NT2/D1 (cell line): ENCODE measurements at regions not wholly inside any gene's neighbourhood (a gene's known extent, or its start where the extent isn't known, plus 50 kb on each side); places are given as distances from the start of the nearest gene placed in this dataset.

Source experiments
- DNase-seq: peaks from one replicate; pipeline ENCODE4 v3.0.0-alpha.2; 2011; ENCODE audit warnings: low read depth, low spot score
- H3K27me3 ChIP-seq: 2 replicates; pipeline ENCODE4 v1.6.0; 2011; ENCODE audit warnings: mild to moderate bottlenecking; ENCODE audit not compliant: insufficient read length, insufficient read depth
- H3K36me3 ChIP-seq: 2 replicates; pipeline ENCODE4 v1.6.1; 2011; ENCODE audit warnings: mild to moderate bottlenecking, low read length, mixed read lengths; ENCODE audit not compliant: insufficient read depth, insufficient read length
- H3K4me1 ChIP-seq: 2 replicates; pipeline ENCODE4 v1.5.1; 2011; ENCODE audit not compliant: insufficient read depth, insufficient read length
- H3K4me3 ChIP-seq: 2 replicates; pipeline ENCODE4 v1.5.1; 2011; ENCODE audit warnings: low read depth; ENCODE audit not compliant: insufficient read length
- H3K9ac ChIP-seq: 2 replicates; pipeline ENCODE4 v1.6.0; 2011; ENCODE audit warnings: low read depth; ENCODE audit not compliant: insufficient read length
- H3K9me3 ChIP-seq: 2 replicates; pipeline ENCODE4 v1.5.1; 2011; ENCODE audit warnings: mild to moderate bottlenecking, low read length; ENCODE audit not compliant: insufficient read depth
- SUZ12 ChIP-seq: IDR thresholded peaks from 2 replicates; pipeline ENCODE4 v1.6.1; 2011; ENCODE audit not compliant: insufficient read length, insufficient read depth; ENCODE audit errors: extremely low read depth
- YY1 ChIP-seq: IDR thresholded peaks from 2 replicates; pipeline ENCODE4 v1.6.1; 2011; ENCODE audit not compliant: insufficient read length, insufficient read depth
- ZNF274 ChIP-seq: IDR thresholded peaks from 2 replicates; pipeline ENCODE4 v1.6.1; 2011; ENCODE audit warnings: mild to moderate bottlenecking, low read depth, low read length

DNA sequence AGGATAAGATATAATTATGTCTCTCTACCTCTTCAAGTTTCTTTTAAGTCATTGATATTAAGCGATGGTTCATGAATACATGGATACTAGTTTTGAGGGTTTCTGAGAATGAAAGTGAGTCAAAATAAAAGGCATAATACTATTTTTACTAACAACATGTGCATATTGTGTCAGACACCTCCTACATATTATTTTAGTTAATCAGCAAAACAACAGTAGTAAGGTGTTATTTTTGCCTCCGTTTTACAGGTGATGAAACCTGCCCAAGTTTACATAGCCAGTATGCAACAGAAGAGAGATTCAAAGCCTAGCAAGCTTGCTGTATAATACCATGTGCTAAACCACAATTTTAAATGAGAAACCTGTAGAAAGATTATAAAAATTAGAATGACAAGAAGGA, 544.1 kb downstream of the EPHA5 start:
- TF ChIP-seq YY1: no peak
- H3K9ac ChIP-seq: no peak overlapping the region

DNA sequence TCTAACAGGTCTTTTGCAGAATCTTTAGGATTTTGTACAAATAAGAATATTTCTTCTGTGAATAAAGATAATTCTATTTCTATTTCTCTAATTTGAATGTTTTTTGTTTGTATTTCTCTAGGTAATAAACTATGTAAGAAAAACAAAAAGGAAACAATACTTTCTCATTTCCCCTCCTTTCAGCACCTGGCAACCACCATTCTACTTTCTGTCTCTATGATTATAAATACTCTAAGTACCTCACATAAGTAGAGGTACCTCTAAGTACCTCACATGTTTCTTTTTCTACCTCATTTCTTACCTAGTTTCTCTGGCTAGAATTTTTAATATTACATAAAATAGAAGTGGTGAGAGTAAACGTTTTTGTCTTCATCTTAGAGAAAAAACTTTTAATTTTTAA, 550.0 kb downstream of the EPHA5 start:
- no peaks in the 10 kb centered on the region for H3K36me3 ChIP-seq
- TF ChIP-seq SUZ12 (no peak), YY1 (no peak), ZNF274 (no peak)
- no peaks in the 10 kb centered on the region for H3K27me3 ChIP-seq
- no peak for DNase-seq
- H3K4me3 ChIP-seq: no peak overlapping the region
- H3K9ac ChIP-seq: no peak overlapping the region
- H3K9me3 ChIP-seq: no peaks in the 10 kb centered on the region
- no peaks in the 10 kb centered on the region for H3K4me1 ChIP-seq

More for the DNA sequence above, 544.1 kb downstream of the EPHA5 start:
- no peaks in the 10 kb centered on the region for H3K9me3 ChIP-seq
- no peaks in the 10 kb centered on the region for H3K4me1 ChIP-seq
- H3K4me3 ChIP-seq: no peak overlapping the region
- DNase-seq: no peak
- H3K27me3 ChIP-seq: no peaks in the 10 kb centered on the region
- no peaks in the 10 kb centered on the region for H3K36me3 ChIP-seq

DNA sequence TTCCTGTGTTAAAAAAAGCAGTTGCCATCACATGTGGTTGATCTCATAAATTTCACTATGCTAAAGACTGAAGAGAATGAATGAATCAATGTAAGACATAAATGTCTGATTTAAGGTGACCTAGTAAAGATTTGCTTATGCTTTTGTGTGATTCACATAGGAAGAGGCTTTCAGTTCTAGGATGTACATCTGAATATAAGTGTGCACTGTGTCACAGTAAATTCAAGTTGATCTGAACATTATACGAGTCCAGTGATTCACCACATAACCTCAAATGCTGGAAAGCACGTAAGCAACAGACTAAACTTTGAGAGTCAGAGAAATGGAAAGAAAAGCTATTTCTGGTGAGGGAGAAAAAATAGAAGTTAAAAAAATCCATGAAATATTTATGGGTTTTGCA, 567.9 kb downstream of the EPHA5 start:
- H3K9me3 ChIP-seq: peaks cover 4% of the 10 kb centered on the region
- no peaks in the 10 kb centered on the region for H3K4me1 ChIP-seq
- no peaks in the 10 kb centered on the region for H3K27me3 ChIP-seq
- H3K9ac ChIP-seq: no peak overlapping the region
- TF ChIP-seq SUZ12 (no peak), YY1 (no peak), ZNF274 (no peak)
- H3K4me3 ChIP-seq: no peak overlapping the region
- no peak for DNase-seq
- no peaks in the 10 kb centered on the region for H3K36me3 ChIP-seq

DNA sequence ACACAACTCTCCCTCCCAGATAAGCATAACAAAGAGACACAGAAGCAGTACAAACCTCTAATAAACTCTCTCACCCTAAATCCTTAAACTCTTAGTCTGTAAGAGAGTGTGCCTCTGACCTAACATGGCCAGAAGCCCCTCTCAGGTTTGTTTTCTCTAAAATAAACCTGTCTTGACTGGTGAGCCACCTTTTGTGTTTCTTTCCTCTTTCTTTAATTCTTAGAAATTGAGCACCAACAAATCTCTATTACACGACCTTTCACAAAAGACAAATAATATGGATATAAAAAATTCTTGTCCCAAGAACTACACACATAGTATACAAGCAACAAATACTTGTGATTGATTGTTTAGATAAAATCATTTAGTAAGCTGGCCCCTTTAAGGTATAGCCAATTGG, 573.7 kb downstream of the EPHA5 start:
- Histone ChIP-seq H3K9me3 (peaks cover 21% of the 10 kb centered on the region), H3K9ac (no peak overlapping the region), H3K36me3 (no peaks in the 10 kb centered on the region), H3K4me3 (no peak overlapping the region), H3K4me1 (no peaks in the 10 kb centered on the region), H3K27me3 (no peaks in the 10 kb centered on the region)
- no peak for TF ChIP-seq ZNF274
- DNase-seq: no peak

DNA sequence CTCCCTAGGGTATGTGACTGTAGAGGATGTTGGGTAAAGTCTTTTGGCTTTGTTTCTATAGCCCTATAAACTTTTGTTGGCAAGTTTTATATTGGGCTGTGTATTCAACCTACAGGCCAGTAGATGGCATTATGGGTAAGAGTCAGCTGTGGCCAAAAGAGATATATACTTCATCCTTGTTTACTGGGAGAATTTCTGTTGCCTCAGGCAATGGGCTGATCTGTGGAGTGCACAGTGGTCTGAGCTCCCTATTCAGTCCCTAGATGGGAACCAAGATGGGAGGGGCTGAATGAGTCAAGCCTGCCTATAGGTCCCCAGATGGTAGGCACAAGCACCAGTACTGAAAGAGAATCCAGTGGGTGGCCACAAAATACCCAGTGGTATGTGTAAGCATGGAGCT, 580.6 kb downstream of the EPHA5 start:
- Histone ChIP-seq H3K27me3 (no peaks in the 10 kb centered on the region), H3K9ac (no peak overlapping the region), H3K4me1 (no peaks in the 10 kb centered on the region), H3K36me3 (no peaks in the 10 kb centered on the region), H3K4me3 (no peak overlapping the region), H3K9me3 (no peaks in the 10 kb centered on the region; the same call in 1 of the 2 replicates)
- TF ChIP-seq SUZ12 (no peak), ZNF274 (no peak), YY1 (no peak)
- no peak for DNase-seq

DNA sequence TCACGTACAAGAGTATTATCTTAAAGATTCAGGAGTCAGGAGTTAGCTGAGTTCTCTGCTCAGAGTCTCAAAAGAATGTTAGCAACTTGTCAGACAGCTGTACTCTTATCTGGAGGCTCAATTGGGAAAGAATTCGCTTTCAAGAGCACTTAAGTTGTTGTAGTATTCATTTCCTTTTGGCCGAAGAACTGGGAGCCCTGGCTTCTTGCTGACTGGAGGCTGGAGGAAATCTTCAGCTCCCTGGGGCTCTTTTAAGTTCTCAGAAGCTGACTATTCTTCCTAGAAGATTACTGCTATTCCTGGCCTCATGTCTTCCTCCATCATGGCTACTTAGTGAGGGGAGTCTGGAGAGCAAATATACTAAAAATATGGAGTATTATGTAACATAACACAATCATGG, 587.2 kb downstream of the EPHA5 start:
- TF ChIP-seq ZNF274 (no peak), YY1 (no peak)
- Histone ChIP-seq H3K27me3 (no peaks in the 10 kb centered on the region), H3K4me1 (no peaks in the 10 kb centered on the region), H3K36me3 (no peaks in the 10 kb centered on the region), H3K9me3 (no peaks in the 10 kb centered on the region), H3K9ac (no peak overlapping the region), H3K4me3 (no peak overlapping the region)
- no peak for DNase-seq

DNA sequence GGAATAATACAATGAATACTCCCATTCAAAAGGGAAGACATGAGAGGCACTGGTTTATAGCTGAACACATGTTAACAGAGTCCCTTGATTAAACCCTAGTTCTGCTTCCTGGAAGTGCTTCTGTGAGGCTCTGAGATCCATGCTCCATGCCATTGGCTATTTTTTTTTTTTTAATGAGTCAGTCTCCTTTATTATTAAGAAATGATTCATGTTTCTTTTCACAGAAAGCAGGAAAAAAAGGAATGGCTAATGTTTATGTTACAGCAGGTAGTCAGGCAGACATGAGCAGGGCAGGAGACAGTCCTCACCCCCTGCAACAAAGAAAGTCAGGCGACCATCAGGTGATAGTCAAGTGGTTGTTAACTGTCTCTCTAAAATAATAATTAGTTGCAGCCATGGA, 598.7 kb downstream of the EPHA5 start:
- no peak for TF ChIP-seq ZNF274
- TF ChIP-seq SUZ12: no peak
- no peak for TF ChIP-seq YY1
- no peaks in the 10 kb centered on the region for H3K36me3 ChIP-seq
- no peak overlapping the region for H3K4me3 ChIP-seq
- peaks cover 7% of the 10 kb centered on the region; the same call in 1 of the 2 replicates for H3K9me3 ChIP-seq
- H3K4me1 ChIP-seq: no peaks in the 10 kb centered on the region
- no peaks in the 10 kb centered on the region for H3K27me3 ChIP-seq
- no peak overlapping the region for H3K9ac ChIP-seq
- DNase-seq: no peak

DNA sequence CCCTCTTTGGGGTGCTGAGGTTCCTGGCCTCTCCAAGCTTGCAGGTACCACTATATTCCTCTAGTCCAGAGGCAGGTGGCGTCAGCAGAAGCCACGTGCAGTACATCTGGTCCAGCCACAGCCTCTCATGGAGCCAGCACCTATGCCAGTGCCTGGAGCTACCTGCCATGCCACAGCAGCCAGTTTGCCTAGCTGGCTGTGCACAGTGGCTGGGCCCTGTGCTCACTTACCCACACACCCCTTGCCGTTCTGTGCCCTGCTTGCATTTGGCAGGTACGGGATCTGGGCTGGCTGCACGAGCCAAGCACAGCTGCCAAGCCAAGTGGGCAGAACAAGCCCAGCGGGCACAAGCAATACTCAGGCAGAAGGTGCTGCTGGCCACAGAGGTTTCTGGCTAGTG, 601.1 kb downstream of the EPHA5 start:
- no peaks in the 10 kb centered on the region for H3K4me1 ChIP-seq
- no peaks in the 10 kb centered on the region for H3K27me3 ChIP-seq
- H3K9me3 ChIP-seq: peaks cover 7% of the 10 kb centered on the region; the same call in 1 of the 2 replicates
- H3K36me3 ChIP-seq: no peaks in the 10 kb centered on the region
- no peak for TF ChIP-seq ZNF274
- no peak for TF ChIP-seq SUZ12
- TF ChIP-seq YY1: no peak
- no peak overlapping the region for H3K9ac ChIP-seq
- no peak for DNase-seq
- no peak overlapping the region for H3K4me3 ChIP-seq
